Keratinocyte (primary cell): ENCODE measurements at regions not wholly inside any gene's neighbourhood (a gene's known extent, or its start where the extent isn't known, plus 50 kb on each side); places are given as distances from the start of the nearest gene placed in this dataset.
"Not testable (repeated sequence)": the region's sequence is repeated elsewhere in the genome, so short reads cannot be mapped to it uniquely, and the experiment has no call there.

Source experiments
- DNase-seq: peaks from one replicate; pipeline ENCODE4 v3.0.0-alpha.2; 2011; ENCODE audit warnings: low read depth, missing footprints, low spot score
- FAIRE-seq: peaks from 2 replicates; lab custom pipeline; 2011; peaks lifted over from hg19 to GRCh38; lab: Jason Lieb, UNC
- H2AFZ ChIP-seq: 2 replicates; pipeline ENCODE4 v1.6.0; 2012; ENCODE audit warnings: low read length, control low read depth, inconsistent platforms; ENCODE audit not compliant: control insufficient read depth
- H3K27ac ChIP-seq: 2 replicates; pipeline ENCODE4 v1.5.1; 2011; ENCODE audit warnings: low read length; ENCODE audit not compliant: control insufficient read depth, insufficient read depth
- H3K27me3 ChIP-seq: 3 replicates; pipeline ENCODE4 v1.6.0; 2011; ENCODE audit warnings: low read length; ENCODE audit not compliant: control insufficient read depth, insufficient read depth; ENCODE audit errors: extremely low read depth
- H3K36me3 ChIP-seq, 2 experiments: 2 replicates in 1 of 2; 3 replicates in 1 of 2; pipeline ENCODE4 v1.5.1; 2011; ENCODE audit warnings: low read length in 2 of 2, mild to moderate bottlenecking in 1 of 2; ENCODE audit not compliant: control insufficient read depth in 2 of 2, insufficient read depth in 2 of 2; ENCODE audit errors: extremely low read depth in 1 of 2
- H3K4me1 ChIP-seq: 3 replicates; pipeline ENCODE4 v1.5.1; 2011; ENCODE audit warnings: low read length; ENCODE audit not compliant: control insufficient read depth, insufficient read depth; ENCODE audit errors: extremely low read depth
- H3K4me2 ChIP-seq: 3 replicates; pipeline ENCODE4 v1.6.0; 2011; ENCODE audit warnings: low read depth, low read length; ENCODE audit not compliant: control insufficient read depth, insufficient read depth; ENCODE audit errors: extremely low read depth
- H3K4me3 ChIP-seq, 3 experiments: fragments of 200-600 bp in 1 of 3; sonication (generic) in 1 of 3; 2 replicates in 2 of 3; 3 replicates in 1 of 3; pipeline ENCODE4 v1.5.1; 2011 to 2016; ENCODE audit warnings: low read length in 3 of 3, mild to moderate bottlenecking in 3 of 3, control low read depth in 2 of 3, inconsistent platforms in 1 of 3, low read depth in 1 of 3, mixed read lengths in 1 of 3, mixed run types in 1 of 3, moderate library complexity in 1 of 3; ENCODE audit not compliant: control insufficient read depth in 2 of 3, insufficient read depth in 2 of 3; ENCODE audit errors: extremely low read depth in 1 of 3
- H3K79me2 ChIP-seq: 2 replicates; pipeline ENCODE4 v1.6.0; 2012; ENCODE audit warnings: low read length; ENCODE audit not compliant: control insufficient read depth, insufficient read depth
- H3K9ac ChIP-seq: 3 replicates; pipeline ENCODE4 v1.6.0; 2011; ENCODE audit warnings: low read length; ENCODE audit not compliant: control insufficient read depth, insufficient read depth; ENCODE audit errors: extremely low read depth
- H3K9me1 ChIP-seq: 3 replicates; pipeline ENCODE4 v1.6.0; 2011; ENCODE audit warnings: low read length; ENCODE audit not compliant: control insufficient read depth, insufficient read depth; ENCODE audit errors: extremely low read depth
- H3K9me3 ChIP-seq: 2 replicates; pipeline ENCODE4 v1.5.1; 2012; ENCODE audit warnings: low read depth, low read length; ENCODE audit not compliant: control insufficient read depth
- H4K20me1 ChIP-seq: 3 replicates; pipeline ENCODE4 v1.6.0; 2011; ENCODE audit warnings: low read length; ENCODE audit not compliant: control insufficient read depth, insufficient read depth; ENCODE audit errors: extremely low read depth
- CTCF ChIP-seq, 3 experiments: IDR thresholded peaks in 1 of 3; conservative IDR thresholded peaks in 1 of 3; optimal IDR thresholded peaks in 1 of 3; 2 replicates in 2 of 3; 3 replicates in 1 of 3; pipeline versions ENCODE3 to v1.5.1; 2011; ENCODE audit warnings: low read length in 3 of 3, mild to moderate bottlenecking in 3 of 3, moderate library complexity in 2 of 3, control low read depth in 1 of 3, inconsistent platforms in 1 of 3; ENCODE audit not compliant: insufficient read depth in 2 of 3; ENCODE audit errors: extremely low read depth in 1 of 3
- EZH2 ChIP-seq: IDR thresholded peaks from one replicate; pipeline ENCODE4 v1.6.1; 2012; ENCODE audit warnings: inconsistent platforms, mild to moderate bottlenecking, low read length, moderate library complexity
- dilution Hi-C: fragments of 300-500 bp; cut with MboI; formaldehyde crosslinking; loops from one replicate; pipeline ENCODE4 v1.7.0; 2020; ENCODE audit warnings: low sequenced_read_pairs; ENCODE audit not compliant: extremely low pct_ligation_motif_present

- no peak for FAIRE-seq
These were observed 728.8 kb downstream of the TENT5A start for GRCh38 chr6:81023709-81024108.

GRCh38 chr6:81023007-81023582 lies 729.4 kb downstream of the TENT5A start:
- H3K4me2 ChIP-seq, result no peak overlapping the region
- no peak overlapping the region for H3K9ac ChIP-seq
- dilution Hi-C loops, result no loop called here
- H3K79me2 ChIP-seq, result no peaks in the 10 kb centered on the region
- H3K9me1 ChIP-seq, result no peaks in the 10 kb centered on the region
- no peaks in the 10 kb centered on the region for H4K20me1 ChIP-seq
- H3K27ac ChIP-seq, result no peak overlapping the region
- TF ChIP-seq EZH2 (no peak), CTCF (optimal IDR thresholded peaks at IDR 0.05 in 1 of 3, IDR thresholded peaks at IDR 0.05 in 1 of 3, conservative IDR thresholded peaks at IDR 0.05 in 1 of 3; ENCODE audit: extremely low read depth in 1 of 3, insufficient read depth in 2 of 3, low read length in 3 of 3) (no peak)
- FAIRE-seq, result no peak
- no peak for DNase-seq
- no peaks in the 10 kb centered on the region for H3K9me3 ChIP-seq
- H3K4me3 ChIP-seq, result no peak overlapping the region
- H3K27me3 ChIP-seq, result no peaks in the 10 kb centered on the region
- H3K36me3 ChIP-seq, result no peaks in the 10 kb centered on the region
- no peaks in the 10 kb centered on the region for H3K4me1 ChIP-seq
- H2AFZ ChIP-seq, result no peak overlapping the region

More at GRCh38 chr6:81023709-81024108, 728.8 kb downstream of the TENT5A start:
- no peak for DNase-seq
- Histone ChIP-seq H3K9ac (no peak overlapping the region), H3K27ac (no peak overlapping the region), H2AFZ (no peak overlapping the region), H3K4me1 (no peaks in the 10 kb centered on the region), H4K20me1 (no peaks in the 10 kb centered on the region), H3K4me2 (no peak overlapping the region), H3K36me3 (no peaks in the 10 kb centered on the region), H3K9me3 (no peaks in the 10 kb centered on the region), H3K4me3 (no peak overlapping the region), H3K27me3 (no peaks in the 10 kb centered on the region), H3K9me1 (no peaks in the 10 kb centered on the region), H3K79me2 (no peaks in the 10 kb centered on the region)
- TF ChIP-seq CTCF (optimal IDR thresholded peaks at IDR 0.05 in 1 of 3, IDR thresholded peaks at IDR 0.05 in 1 of 3, conservative IDR thresholded peaks at IDR 0.05 in 1 of 3; ENCODE audit: extremely low read depth in 1 of 3, insufficient read depth in 2 of 3, low read length in 3 of 3) (no peak), EZH2 (no peak)
- dilution Hi-C loops, result no loop called here

GRCh38 chr6:81017586-81017985 lies 734.9 kb downstream of the TENT5A start:
- H3K4me3 ChIP-seq, H3K9me3 ChIP-seq, FAIRE-seq, H2AFZ ChIP-seq, H3K79me2 ChIP-seq, H4K20me1 ChIP-seq, H3K36me3 ChIP-seq, DNase-seq, H3K4me1 ChIP-seq, H3K27me3 ChIP-seq, H3K9ac ChIP-seq, H3K9me1 ChIP-seq, H3K4me2 ChIP-seq, dilution Hi-C loops, H3K27ac ChIP-seq: not testable (repeated sequence)
